HG02973 (cell line): ENCODE measurements at regions not wholly inside any gene's neighbourhood (a gene's known extent, or its start where the extent isn't known, plus 50 kb on each side); places are given as distances from the start of the nearest gene placed in this dataset.

ENCODE experiments used
- ATAC-seq: cut with Tn5 transposase; IDR thresholded peaks from one replicate; pipeline ENCODE4 v1.9.1; 2021; ENCODE audit warnings: moderate library complexity; ENCODE audit not compliant: unreplicated experiment

DNA sequence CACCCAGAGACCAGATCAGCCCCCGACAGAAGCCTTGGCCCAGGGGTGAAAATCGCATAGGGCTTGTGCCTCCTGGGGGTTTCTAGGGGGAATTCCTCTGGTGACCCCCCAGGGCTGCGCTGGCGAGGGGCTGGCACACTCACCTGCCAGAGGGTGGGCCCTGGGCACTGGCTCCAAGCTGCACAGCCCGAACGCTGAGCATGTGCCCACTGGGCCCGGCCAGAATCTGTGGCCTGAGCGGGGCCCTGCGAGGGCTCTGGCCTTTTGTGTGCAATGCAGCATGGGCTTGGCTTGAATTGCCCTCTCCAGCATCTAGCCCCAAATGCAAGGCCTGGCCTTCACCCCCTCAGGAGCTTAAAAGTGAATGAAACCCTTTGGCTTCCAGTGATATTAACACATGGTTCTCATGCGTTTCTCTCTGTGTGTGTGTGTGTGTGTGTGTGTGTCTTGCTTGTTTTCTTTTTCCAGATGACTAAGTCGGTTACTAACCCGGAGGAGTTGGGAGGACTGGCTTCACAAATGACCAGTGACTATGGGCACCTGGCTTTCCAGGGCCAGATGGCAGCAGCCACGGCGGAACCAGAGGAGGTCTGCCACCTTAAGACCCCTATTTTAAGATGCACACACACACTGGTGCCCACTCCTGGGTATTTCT, 259.1 kb upstream of the TPM1 start:
- no peak for ATAC-seq

DNA sequence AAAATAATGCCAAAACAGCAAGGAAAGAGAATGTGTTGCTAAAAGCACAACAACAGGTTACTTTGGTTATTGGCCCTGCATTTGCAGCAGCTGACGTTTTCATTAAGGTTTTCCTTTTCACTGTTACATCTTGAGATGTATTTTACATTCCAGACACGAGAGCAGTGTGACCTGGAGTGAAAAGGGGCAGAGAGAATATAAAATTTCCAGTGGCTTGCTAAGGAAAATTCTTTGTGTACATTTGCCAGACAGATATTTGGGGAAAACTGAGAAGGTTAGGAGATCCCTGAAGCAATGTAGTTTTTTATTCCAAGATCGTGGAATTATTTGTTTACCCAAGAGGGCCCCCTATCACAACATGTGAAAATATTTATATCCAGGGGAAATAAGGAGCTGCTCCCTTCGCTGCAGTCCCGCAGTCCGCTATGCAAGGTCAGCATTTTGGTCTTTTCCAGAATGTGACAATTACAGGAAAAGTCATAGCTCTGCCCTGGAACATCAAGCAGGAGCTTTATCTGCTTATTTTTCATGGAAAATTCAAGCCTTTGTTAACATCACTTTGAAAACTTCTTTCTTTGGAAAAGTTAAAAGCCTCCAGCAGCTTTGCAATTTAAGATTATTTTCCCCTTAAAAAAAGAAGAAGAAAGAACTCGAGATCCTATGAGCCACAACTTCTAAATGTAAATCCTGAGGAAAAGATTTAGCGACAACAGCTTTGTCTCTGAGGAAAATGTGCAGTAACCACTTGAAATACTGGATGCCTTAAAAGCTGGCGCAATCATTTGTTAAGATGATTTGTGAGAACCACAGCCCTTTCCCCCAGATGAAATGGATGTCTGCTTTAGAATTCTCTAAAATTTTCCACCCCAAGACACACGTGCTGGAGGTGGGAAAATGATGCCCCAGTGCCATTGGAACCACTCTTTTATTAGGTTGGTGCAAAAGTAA, 256.4 kb upstream of the TPM1 start:
- ATAC-seq, result no peak

DNA sequence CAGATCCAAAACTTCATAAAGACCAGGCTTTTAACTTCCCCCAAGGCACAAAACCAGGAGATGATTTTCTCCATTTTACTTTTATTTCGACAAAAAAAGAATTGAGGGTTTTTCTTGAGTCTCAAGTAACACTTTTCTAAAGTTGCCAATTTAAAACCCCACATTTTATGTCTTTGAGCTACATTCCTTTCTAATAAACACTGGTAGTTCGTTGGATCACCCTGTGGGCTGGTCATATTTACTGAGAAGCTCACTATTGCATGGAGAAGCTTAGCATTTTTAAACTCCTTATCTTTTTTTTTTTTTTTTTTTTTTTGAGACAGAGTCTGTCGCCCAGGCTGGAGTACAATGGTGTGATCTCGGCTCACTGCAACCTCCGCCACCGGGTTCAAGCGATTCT, 255.1 kb upstream of the TPM1 start:
- no peak for ATAC-seq

DNA sequence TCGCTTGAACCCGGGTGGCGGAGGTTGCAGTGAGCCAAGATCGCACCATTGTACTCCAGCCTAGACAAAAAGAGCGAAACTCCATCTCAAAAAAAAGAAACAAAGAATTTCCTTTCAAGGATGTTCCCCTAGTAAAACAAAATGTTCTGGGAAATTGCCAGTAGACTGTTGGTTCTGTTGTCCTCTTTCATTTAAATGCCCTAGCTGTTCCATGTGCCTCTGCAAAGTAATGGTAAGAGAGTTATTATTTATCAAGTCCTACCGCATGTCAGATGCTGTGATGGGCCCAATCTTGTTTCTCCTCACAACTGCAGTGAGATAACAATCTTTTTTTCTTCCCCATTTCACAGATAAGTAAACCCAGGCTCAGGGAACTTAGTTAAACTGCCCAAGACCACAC, 254.3 kb upstream of the TPM1 start:
- no peak for ATAC-seq

DNA sequence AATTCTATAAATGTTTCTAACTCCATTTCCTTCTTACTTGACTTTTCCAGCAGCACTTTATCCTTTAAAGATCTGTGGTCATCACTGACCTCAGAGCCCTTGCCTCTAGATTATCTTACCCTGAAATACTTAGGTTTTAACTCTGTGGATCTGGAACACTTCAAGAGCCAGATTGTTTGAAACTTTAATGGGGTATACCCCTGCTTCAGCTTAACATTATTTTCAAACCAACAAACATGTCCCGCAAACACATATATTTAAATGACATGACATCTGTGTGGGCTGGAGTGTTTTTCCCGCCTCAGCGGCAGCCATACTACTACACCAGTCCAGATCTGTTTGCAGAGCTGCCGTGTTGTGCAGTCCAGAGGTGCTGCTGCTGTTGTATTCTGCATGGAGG, 252.0 kb upstream of the TPM1 start:
- ATAC-seq, result no peak

DNA sequence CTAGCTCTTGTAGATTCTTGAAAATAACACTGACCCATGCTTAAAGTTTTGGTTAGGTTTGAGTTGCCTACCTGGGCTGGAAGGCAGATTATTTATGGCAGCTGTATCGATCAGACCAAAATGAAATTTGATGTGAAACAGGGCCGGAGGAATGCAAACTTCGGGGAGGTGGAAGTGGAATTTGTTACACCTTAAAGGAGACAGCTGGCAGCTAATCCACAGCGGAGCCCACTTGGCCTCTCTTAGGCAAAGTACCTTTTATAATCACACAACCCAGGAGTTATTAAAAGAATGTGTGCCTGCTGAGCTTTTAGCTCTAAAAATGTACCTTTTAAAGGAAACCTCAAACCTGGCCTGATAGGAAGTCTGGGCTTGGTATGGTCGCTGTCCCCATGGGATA, 250.9 kb upstream of the TPM1 start:
- no peak for ATAC-seq

DNA sequence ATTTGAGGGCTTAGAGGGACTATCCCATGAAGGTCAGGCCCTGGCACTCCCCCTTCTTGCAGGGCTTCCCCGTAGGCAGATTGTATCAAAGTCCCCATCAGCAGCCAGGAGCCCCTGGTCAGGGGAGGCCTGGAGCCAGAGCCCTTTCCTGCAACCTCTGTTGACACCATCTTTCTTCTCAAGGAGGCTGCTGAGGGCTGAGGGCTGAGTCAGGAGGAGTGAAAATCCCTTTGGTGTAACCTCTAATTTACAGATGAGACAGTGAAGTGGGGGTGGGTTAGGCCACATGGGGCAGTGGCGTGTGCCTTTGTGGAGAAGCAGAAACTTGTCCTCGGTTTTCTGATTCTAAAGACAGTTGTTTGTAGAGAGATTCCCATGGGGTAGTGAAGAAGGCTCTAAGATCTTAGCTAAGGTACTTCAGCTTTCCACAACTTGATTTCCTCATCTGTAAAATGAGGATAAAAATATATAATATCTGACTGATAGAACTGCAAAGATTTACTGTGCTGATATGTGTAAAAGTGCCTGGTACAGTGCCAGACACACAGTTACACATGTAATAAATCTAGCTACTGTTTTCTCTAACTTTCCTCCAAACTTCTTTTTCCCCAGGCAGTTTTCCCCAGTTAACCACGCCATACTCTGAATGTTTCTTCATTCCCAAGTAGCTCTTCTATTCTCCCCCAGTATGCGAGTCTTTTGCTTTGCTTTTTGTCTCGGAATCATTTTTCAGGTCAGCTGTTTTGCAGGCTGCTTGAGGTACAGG, 249.4 kb upstream of the TPM1 start:
- no peak for ATAC-seq

DNA sequence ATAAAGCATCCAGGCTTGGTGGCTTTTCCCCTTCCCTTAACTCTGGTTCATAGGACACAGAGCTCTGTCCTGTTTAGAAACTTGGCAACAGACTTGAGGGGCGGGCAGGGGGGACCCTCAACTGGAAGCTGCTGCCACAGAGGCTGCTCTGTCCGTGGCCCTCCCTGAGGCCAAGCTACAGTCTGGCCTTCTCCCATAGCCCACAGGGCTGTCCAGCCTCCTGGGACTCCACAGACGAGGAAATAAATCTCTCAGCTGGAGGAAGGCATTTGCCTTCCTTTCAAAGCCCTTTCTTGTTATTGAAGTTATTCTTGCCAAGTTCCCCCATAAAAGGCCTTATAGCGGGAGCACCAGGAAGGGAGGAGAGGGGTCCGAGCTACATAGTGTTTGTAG, 248.8 kb upstream of the TPM1 start:
- no peak for ATAC-seq

DNA sequence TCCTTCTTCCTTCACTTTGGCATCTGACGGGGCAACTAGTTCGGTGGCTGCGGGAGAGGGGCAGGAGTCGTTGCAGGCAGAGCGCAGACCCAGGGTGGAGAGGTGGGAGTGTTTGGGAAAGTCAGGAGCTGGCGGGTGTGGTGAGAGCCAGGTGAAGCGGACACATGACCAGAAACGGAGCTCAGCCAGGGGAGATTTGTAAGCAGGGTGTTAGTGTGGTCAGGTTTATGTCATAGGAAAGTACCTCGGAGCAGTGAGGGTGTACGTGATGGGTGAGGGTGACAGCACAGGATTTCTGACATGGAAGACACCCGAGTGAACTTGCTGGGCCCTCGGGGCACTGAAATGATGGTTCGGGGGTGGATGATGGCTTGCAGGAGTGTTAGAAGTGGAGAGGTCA, 247.4 kb upstream of the TPM1 start:
- ATAC-seq, result no peak

DNA sequence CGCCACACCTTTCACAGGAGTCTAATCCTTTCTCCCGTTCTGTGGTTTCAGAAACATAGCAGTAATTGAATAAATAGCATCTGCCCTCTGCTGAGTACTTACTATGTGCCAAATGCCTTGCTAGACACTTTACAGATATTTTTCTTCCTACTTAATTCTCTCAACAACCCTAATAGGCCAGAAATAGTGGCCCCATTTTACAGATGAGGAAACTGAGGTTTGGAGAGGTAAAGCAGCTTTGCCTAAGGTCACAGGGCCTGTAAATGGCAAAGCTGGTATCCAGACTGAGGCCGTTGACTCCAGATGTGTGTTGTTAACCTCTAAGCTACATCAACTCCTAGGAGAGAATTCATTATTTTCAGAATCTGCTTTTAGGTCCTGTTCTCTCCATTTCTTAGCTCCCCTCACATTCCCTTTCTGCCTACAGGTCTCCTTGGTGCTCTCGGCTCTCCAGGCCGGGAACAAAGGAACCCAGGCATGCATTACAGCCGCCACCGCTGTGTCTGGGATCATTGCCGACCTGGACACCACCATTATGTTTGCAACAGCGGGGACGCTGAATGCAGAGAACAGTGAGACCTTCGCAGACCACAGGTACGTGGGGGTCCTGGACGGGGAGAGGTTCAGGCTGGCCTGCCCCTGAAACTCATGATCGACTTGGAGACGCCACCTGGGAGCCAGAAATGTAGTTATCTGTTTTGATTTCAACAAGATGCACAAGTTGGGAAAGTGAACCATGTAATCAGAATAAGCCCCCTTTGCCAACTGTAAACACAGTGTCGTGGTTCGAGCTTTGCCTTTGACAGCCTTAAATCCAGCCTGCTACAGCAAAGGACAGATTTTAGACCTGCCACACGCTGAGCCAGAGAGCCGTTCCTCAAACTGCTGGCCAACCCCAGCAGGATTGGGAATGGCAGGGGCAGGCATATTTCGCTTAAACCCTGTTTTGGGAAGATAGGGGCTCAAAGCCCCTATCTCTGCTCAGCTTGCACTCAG, 246.5 kb upstream of the TPM1 start:
- no peak for ATAC-seq

DNA sequence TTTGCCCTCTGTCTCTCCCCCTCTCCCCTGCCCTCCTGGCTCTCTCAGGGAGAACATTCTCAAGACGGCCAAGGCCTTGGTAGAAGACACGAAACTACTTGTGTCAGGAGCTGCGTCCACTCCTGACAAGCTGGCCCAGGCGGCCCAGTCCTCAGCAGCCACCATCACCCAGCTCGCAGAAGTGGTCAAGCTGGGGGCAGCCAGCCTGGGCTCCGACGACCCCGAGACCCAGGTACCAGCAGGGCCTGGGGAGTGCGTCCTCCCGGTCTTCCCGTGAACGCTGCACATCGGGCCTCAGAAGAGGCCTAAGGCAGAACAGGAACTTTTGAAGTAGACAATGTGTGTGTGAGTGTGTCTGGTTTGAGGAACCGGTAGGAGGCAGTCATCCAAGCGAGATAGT, 245.4 kb upstream of the TPM1 start:
- ATAC-seq, result no peak

DNA sequence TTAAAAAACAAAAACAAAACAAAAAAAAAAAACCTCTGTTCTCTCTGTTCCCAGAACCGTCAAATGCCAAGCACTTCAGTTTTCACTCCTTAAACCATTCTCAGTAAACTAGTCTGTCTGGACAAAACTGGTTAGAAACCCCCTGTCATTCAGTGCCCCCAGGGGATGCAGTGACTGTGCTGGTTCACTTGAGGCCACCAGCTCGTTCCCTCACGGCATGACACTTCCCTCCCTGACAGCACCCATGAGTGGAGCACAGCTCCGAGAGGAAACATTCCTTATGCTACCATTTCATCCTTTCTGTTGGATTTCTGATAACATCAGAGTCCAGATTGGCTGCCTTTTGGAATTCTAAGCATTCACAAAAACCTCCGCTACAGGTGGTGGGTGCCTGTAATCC, 244.0 kb upstream of the TPM1 start:
- no peak for ATAC-seq

DNA sequence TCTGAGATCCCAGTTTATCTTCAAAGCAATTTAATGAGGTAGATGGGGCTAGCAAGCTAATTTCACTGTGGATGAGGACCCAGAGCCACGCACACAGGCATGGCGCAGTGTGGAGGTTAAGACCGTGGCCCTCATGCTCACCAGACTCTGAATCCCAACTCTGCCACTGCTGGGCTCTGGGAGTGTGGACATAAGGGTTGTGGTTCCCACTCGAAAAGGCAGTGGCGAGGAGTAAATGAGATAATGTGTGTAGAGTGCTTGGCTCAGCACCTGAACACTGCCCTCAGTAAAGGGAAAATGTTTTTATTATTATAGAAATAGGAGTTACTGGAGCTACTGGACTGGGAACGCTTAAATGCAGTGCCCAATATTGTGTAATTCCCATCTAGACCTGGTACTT, 243.5 kb upstream of the TPM1 start:
- ATAC-seq, result no peak

DNA sequence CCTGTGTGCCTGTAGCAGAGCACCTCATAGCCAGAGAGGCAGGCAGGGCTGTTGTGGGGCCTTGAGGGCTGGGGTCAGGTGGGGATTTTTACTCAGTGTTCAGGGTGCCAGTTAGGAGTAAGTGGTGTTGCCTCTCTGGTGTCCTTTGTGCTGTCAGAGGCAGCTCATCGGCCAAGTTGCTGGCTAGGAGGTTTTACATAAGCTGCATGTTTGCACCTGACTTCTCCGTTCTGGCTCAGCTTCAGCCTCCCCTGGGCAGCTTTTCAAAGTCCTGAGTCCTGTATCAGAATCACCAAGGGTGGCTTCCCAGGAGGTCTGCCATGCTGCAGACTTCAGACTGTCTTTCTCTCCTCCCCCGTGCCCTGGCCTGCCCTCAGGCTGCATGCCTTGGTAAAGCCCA, 242.6 kb upstream of the TPM1 start:
- ATAC-seq, result no peak

DNA sequence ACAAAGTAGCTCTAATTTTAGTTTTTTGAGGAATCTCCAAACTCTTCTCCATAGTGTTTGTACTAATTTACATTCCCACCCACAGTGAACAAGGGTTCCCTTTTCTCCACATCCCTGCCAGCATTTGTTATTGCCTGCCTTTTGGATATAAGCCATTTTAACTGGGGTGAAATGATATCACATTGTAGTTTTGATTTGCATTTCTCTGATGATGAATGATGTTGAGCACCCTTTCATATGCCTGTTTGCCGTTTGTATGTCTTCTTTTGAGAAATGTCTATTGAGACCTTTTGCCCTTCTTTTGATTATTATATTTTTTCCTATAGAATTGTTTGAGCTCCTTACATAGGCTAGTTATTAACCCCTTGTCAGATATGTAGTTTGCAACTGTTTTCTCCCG, 239.9 kb upstream of the TPM1 start:
- no peak for ATAC-seq

DNA sequence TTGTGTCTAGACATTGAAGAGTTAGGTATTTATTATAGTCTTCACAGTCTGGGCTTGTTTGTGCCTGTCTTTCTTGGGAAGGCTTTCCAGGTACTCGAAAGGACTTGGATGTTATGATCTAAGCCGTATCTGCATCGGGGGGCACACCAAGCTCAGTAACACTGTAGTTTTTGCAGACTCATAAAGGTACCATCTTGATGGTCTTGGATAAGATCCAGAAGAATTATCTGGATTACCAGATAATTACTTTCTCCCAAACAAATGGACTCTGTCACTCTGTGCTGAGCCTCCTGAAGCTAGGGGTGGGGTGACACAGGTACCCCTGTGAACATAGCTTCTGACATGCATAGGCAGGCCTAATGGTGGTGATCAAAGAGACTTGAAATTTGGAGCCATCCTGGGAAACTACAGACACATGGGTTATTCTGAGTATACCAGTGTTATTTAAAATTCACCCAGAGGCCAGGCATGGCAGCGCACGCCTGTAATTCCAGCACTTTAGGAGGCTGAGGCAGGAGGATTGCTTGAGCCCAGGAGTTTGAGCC, 238.6 kb upstream of the TPM1 start:
- no peak for ATAC-seq

DNA sequence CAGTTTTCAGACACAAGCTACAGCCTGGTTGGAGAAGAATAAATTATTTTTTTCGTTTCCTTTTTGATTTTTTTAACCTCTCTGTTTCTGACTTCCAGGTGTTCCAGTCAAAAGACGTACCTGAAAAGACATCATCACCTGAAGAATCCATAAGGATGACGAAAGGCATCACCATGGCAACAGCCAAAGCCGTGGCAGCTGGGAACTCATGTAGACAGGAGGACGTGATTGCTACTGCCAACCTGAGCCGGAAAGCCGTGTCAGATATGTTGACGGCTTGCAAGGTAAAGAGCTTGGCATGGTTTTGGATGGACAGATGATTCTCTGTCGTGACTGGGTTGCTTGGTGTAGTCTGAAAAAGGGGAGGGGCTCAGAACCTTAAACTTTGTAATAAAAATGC, 237.0 kb upstream of the TPM1 start:
- no peak for ATAC-seq

DNA sequence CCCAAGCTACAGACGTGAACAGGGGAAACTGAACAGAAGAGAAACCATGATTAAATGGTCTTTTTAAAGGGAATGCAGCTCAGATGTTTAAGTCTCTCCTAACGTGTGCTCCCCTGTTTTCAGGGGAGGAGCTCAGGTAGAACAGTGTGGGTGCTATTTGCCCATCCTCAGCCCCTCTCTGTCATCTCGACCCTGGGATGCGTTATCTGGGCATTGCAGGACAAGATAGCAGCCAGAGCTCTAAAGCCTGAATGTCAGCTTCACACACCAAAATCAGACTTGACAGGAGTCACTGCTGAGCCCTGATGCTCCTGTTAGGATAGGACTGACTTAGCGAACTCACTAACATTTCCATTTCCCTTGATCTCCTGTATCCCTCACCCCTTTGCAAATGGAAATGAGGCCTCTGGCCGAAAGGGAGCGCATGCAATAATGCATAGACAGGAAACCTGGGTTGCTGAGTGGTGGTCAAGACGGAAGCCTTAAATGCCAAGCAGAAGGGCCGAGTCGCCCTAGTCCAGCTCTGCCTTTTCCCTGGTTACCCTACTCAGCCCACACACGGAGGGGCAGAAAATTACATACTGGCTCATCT, 234.9 kb upstream of the TPM1 start:
- ATAC-seq, result no peak

DNA sequence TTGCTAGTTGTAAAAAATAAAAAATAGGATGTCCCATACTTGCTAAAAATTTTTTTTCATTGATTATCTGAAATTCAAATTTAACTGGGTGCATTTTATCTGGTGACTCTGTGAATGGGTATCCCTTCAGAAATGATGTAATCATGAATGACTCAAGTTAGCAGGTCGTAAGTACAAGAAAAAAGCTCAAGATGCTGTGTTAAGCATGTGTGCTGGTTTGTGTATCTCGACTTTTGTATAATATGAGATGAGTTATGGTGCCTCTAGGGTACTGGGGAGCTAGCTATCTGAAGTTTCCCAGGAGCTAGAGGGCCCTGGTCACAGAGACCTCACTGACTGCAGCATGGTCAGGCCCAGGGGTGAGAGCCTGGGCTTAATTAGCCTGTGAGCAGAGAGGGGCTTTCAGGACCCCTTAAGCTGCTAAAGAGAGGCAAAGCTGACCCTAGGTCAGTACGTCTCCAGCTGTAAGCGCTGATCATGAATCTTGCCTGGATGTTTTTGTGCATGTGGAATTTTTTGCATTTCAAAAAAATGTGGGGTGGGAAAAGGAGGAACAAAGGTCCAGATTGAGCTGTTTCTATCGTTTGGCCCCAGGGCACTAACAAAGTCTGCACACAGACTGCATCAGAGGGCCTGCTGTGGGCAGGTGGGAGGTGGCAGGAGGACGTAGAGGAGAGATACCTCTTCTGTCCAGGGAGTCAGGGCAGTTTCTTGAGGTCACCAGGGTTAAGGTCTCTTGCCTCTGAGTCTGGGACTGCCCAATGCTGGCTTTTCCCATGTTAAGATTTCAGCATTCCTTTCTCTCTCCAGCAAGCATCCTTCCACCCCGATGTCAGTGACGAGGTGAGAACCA, 233.2 kb upstream of the TPM1 start:
- ATAC-seq, result no peak
